ENCODE measurements at regions not wholly inside any gene's neighbourhood (a gene's known extent, or its start where the extent isn't known, plus 50 kb on each side); places are given as distances from the start of the nearest gene placed in this dataset.
"Not testable (repeated sequence)": the region's sequence is repeated elsewhere in the genome, so short reads cannot be mapped to it uniquely, and the experiment has no call there.

- H3F3A ChIP-seq (ENCODE audit: insufficient read depth, low read length, poor library complexity, severe bottlenecking), result no peaks in the 10 kb centered on the region
- no peak for TF ChIP-seq POLR2AphosphoS5 (IDR thresholded peaks at IDR 0.05)
- H4K20me1 ChIP-seq (ENCODE audit: insufficient read depth), result no peaks in the 10 kb centered on the region
- H3K27me3 ChIP-seq (ENCODE audit: insufficient read depth, low read depth, low read length), result no peaks in the 10 kb centered on the region
- no peaks in the 10 kb centered on the region for H3K9me2 ChIP-seq (ENCODE audit: insufficient read depth, low read length)
- no peaks in the 10 kb centered on the region for H3K9me3 ChIP-seq (ENCODE audit: low read length)
- no peaks in the 10 kb centered on the region for H3K79me2 ChIP-seq (replicated peaks; ENCODE audit: insufficient read depth, low read length)
- no peaks in the 10 kb centered on the region for H3K36me3 ChIP-seq (ENCODE audit: insufficient read depth, low read length)
- no peak overlapping the region for H3K9ac ChIP-seq (ENCODE audit: low read length)
- H3K4me2 ChIP-seq (ENCODE audit: low read length), result no peak overlapping the region
- no peak overlapping the region for H3K27ac ChIP-seq (ENCODE audit: low read length)
- no peak overlapping the region for H2AFZ ChIP-seq (ENCODE audit: low read depth, low read length)
- no peak overlapping the region for H3K4me3 ChIP-seq (ENCODE audit: low read length)
Measured at GRCh38 chr9:1890816-1891215, 124.3 kb upstream of the SMARCA2 start.

- not testable (repeated sequence) for H3K36me3 ChIP-seq (ENCODE audit: insufficient read depth, low read length); H3K4me3 ChIP-seq (ENCODE audit: low read length); H3K27me3 ChIP-seq (ENCODE audit: insufficient read depth, low read depth, low read length); H3K9me2 ChIP-seq (ENCODE audit: insufficient read depth, low read length); H4K20me1 ChIP-seq (ENCODE audit: insufficient read depth); H3K9ac ChIP-seq (ENCODE audit: low read length); H3F3A ChIP-seq (ENCODE audit: insufficient read depth, low read length, poor library complexity, severe bottlenecking); H3K79me2 ChIP-seq (replicated peaks; ENCODE audit: insufficient read depth, low read length); H2AFZ ChIP-seq (ENCODE audit: low read depth, low read length); H3K27ac ChIP-seq (ENCODE audit: low read length); H3K4me2 ChIP-seq (ENCODE audit: low read length); H3K9me3 ChIP-seq (ENCODE audit: low read length)
Measured at GRCh38 chr9:1903080-1903704, 112.0 kb upstream of the SMARCA2 start.

- no peaks in the 10 kb centered on the region for H3K36me3 ChIP-seq (ENCODE audit: insufficient read depth, low read length)
- no peak for TF ChIP-seq TAF1 (IDR thresholded peaks at IDR 0.05; ENCODE audit: low read depth)
- TF ChIP-seq EZH2 (IDR thresholded peaks at IDR 0.05; ENCODE audit: borderline replicate concordance, insufficient read depth, low read length, poor library complexity, severe bottlenecking), result no peak
- no peak for TF ChIP-seq CTCF (IDR thresholded peaks at IDR 0.05; ENCODE audit: poor library complexity, severe bottlenecking)
- no peak for TF ChIP-seq MXI1 (conservative IDR thresholded peaks at IDR 0.05; ENCODE audit: poor library complexity, severe bottlenecking)
- no peak for TF ChIP-seq RAD21 (conservative IDR thresholded peaks at IDR 0.05)
- no peak for TF ChIP-seq POLR2AphosphoS5 (IDR thresholded peaks at IDR 0.05)
- no peak for TF ChIP-seq EP300 (conservative IDR thresholded peaks at IDR 0.05; ENCODE audit: poor library complexity, severe bottlenecking)
- TF ChIP-seq SMC3 (conservative IDR thresholded peaks at IDR 0.05; ENCODE audit: poor library complexity), result no peak
- no peak for TF ChIP-seq REST (IDR thresholded peaks at IDR 0.05; ENCODE audit: borderline replicate concordance)
- no peaks in the 10 kb centered on the region for H3K9me2 ChIP-seq (ENCODE audit: insufficient read depth, low read length)
- H3K27ac ChIP-seq (ENCODE audit: low read length), result no peak overlapping the region
- H3F3A ChIP-seq (ENCODE audit: insufficient read depth, low read length, poor library complexity, severe bottlenecking), result no peaks in the 10 kb centered on the region
- H3K9me3 ChIP-seq (ENCODE audit: low read length), result no peaks in the 10 kb centered on the region
- H4K20me1 ChIP-seq (ENCODE audit: insufficient read depth), result no peaks in the 10 kb centered on the region
- H3K4me2 ChIP-seq (ENCODE audit: low read length), result no peak overlapping the region
- H3K79me2 ChIP-seq (replicated peaks; ENCODE audit: insufficient read depth, low read length), result no peaks in the 10 kb centered on the region
- no peak overlapping the region for H3K4me3 ChIP-seq (ENCODE audit: low read length)
- H3K9ac ChIP-seq (ENCODE audit: low read length), result no peak overlapping the region
- no peak overlapping the region for H2AFZ ChIP-seq (ENCODE audit: low read depth, low read length)
- H3K27me3 ChIP-seq (ENCODE audit: insufficient read depth, low read depth, low read length), result no peaks in the 10 kb centered on the region
Measured at GRCh38 chr9:1907465-1907864, 107.7 kb upstream of the SMARCA2 start.

Data from neural cell (in vitro differentiated cells).